NCI-H460 (cell line): ENCODE measurements at regions not wholly inside any gene's neighbourhood (a gene's known extent, or its start where the extent isn't known, plus 50 kb on each side); places are given as distances from the start of the nearest gene placed in this dataset.

ENCODE experiments used
- DNase-seq: peaks from one replicate; pipeline ENCODE4 v3.0.0-alpha.2; 2016; ENCODE audit warnings: low read depth; ENCODE audit errors: extremely low read depth

DNA sequence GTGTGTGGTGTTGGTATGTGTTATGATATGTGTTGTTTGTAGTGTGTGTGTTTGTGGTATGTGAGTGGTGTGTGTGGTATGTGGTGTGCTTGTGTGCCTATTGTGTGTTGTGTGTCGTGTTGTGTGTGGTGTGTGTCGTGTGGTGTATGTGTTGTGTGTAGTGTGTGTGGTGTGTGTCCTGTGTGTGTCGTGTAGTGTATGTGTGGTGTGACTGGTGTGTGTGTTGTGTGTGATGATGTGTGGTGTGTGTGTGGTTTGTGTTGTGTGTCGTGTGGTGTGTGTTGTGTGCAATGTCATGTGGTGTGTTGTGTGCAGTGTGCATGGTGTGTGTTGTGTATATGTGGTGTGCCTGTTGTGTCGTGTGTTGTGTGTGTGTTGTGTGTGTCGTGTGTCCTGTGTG lies 144.6 kb downstream of the DNAJB6 start:
- DNase-seq: no peak

DNA sequence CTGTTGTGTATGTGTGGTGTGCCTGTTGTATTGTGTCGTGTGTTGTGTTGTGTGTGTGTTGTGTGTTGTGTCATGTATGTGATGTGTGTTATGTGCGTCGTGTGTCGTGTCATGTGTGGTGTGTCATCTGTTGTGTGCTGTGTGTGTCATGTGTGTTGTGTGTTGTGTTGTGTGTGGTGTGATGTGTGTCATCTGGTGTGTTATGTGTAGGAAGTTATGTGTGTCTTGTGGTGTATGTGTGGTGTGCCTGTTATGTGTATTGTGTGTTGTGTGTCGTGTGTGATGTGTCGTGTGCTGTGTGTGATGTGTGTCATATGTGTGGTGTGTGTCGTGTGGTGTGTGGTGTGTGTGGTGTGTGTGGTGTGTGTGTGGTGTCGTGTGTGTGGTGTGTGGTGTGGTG lies 145.2 kb downstream of the DNAJB6 start:
- no peak for DNase-seq

DNA sequence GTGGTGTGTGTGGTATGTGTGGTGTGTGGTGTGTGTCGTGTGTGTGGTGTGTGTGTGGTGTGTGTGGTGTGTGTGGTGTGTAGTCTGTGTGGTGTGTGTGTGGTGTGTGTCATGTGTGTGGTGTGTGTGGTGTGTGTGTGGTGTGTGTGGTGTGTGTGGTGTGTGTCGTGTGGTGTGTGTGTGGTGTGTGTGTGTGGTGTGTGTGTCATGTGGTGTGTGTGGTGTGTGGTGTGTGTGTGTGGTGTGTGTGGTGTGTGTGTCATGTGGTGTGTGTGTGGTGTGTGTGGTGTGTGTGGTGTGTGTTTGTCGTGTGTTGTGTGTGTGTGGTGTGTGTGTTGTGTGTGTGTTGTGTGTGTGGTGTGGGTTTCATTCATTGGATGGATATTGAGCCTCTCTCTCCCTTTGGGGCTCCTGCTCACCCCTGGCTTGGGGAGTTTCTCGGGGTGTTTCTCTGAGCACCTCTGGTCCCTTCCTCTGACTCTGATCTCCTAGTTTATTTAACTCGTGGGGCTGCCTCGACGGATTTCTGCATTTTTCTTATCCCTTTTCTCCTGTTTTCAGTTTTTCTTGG lies 145.8 kb downstream of the DNAJB6 start:
- DNase-seq: no peak

DNA sequence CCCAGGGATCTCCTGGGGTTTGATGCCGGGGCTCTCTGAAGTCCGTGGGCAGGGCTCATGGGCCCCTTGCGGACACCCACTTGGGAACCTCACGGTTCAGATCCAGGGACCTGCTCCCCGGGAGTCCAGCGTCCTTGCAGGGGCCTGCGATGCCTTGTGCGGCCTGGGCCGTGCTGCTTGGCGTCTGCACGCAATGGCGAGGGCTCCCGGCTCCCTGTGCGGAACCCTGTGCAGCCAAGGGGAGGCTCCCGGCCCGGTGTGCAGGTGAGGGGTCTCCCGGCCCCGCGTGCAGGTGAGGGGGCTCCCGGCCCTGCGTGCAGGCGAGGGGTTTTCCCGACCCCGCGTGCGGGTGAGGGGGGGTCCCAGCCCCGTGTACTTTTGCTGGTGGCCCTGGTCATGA lies 146.7 kb downstream of the DNAJB6 start:
- no peak for DNase-seq

DNA sequence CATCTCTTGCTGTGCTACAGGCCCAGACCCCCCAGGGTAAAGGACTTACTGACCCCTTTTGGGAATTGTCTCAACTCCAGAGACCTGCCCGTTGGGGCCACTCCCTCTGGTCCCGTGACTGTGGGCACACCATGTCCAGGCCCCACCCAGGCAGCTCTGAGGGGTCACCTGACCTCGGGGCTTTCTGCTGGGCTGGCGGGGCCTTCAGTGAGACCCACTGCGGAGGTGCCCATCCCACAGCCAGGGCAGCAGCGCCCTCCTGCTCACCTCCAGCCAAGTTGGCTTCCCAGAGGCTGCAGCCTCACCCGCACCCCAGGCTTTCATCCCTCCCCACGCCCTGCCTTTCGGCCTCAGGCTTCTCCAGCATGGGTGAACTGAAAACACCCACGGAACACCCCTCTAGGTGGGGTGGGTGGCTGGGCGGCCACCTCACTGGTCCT lies 147.2 kb downstream of the DNAJB6 start:
- no peak for DNase-seq

DNA sequence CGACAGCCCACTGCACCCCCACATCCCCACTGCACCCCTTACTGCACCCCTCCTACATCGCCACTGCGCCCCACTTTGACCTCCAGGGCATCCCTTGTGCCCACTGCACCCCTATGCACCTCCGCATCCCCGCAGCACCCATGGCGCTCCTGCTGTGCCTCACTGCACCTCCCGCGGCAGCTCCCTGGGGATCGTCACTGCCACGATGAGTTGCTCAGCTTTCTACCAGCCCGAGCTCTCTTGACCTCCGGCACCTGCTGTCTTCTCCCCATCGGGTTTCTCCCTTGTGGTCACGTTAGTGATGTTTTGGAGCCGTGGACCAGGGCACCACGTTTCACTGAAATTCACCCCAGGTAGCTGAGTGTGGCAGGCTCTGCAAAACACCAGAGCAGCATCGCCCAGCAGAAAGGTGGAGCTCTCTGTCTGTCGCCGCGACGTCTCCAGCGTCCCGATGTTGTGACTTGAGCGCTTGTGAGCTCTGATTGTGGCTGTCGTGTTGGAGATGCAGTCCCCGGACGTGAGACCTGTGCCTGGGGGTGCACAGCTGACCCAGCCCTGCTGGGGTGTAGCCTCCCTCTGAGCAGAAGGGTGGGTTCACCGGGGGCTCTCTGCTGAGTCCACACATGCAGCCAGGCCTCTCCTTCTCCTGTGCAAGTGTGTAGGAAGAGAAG lies 147.7 kb downstream of the DNAJB6 start:
- no peak for DNase-seq

DNA sequence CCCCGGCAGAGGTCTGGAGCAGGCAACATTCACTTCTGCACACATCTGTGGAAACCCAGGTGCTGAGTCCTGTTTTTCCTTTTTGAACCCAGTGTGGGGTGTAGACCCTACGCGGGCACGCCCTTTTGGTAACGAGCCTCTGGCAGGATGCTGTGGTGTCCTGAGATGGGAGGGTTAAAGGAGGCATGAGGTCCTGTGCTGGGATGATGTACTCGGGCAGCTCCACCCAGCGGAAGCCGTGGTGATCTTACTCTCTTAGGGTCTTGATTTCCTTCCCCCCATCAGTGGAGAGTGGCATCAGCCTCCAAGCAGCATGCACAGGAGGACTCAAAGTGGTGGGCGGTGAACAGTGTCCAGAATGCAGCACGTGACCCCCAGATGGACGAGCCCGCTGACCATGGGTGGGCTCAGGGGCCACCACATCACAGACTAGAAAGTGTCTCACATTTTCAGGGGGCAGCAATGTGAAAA lies 148.6 kb downstream of the DNAJB6 start:
- DNase-seq: no peak

DNA sequence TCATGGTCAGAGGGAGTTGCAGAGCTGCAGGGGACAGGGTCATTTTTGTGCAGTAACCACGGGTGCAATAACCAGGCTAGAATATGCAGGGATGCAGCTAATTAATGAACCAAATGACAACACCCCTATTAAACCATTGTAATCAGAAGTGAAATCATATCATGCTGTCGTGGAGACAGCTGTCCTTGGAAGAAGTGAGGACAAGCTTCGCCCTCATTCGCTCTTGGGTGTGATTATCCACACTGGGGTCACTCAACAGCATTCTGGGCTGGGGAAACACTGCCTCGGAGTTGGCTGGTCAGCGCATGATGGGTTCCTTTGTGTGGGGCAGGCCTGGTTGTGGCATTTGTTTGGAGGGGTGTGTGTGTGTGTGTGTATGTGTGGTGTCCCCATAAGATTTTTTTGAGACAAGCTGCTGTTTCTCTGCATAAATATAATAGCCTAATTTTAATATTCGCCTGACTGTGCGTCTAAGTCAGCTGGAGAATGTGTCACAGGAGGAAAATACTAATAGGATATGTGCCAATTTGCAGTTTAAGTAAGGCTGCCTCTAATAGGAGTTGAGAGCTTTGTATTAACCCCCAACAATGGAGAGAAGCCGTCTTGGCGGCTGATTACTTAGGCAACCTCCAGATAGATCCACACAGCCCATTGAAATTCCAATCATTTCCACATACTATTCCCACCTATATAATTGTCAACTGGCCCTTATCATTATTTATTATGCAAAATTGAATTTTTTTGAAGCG lies 149.4 kb downstream of the DNAJB6 start:
- DNase-seq: no peak

DNA sequence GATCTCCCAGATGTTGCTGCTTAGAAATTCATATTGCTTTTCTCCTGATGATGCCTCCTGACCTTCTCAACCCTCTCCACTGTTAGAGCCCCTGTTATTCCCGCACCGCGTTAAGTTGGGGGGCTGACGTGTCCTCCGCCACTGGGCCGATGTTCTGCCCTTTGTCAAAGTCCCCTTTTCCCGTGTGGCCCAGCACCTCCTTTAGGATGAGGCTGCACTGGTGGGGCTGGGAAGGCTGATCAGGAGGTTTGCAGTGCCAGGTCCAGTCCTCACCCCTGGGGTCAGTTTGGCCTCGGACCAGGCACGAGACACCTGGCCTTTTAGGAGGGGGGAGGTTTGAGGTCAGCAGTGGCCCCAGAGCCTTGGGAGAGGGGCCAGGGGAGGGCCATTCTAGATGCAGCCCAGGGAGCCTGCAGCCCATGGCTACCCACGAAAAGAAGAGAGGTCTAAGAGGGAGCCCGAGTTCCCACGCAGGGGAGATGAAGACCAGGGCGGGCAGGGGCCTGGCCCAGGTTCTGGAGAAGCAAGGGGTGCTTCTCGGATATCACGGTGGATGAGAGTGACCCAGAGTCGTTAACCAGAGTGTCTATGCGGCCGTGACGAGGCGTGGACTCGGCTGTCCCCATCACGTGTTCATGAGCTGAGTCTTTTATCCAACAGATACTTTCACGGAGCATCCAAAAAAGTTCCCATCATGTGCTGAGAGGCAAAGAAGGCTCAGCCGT lies 150.4 kb downstream of the DNAJB6 start:
- DNase-seq: no peak

DNA sequence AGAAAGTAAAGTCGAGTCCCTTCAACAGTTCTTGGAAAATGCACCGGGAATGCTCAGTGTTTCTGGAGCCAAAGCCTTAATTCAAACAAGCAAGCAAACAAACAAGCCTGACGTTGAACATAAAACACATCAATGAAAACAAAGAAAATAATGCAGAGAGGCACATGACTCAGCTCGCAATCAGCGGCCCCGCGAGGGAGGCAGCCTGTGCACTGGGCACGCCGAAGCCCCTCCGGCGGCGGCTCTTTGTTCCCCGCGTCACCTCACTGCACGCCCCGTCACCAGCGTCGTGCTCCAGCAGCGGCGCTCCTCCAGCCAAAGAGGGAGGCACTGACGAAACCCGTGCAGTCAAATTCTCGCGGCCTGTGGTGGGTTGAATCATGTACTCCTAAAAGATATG lies 151.5 kb downstream of the DNAJB6 start:
- DNase-seq: no peak

DNA sequence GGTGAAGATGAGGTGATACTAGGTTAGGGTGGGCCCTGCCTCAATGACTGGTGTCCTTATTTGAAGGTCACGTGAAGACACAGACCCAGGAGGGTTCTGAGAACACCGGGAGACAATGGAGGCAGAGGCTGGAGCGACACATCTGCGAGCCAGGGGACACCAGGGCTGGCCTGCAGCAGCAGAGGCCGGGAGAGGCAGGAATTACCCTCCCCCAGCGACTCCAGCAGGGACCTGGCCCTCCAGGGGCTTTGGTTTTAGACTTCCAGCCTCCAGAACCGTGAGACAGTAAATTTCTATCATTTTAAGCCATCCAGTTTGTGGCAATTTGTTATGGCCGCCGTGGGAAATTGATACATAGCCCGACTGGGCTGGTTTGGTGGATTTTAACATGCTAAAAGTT lies 152.2 kb downstream of the DNAJB6 start:
- no peak for DNase-seq
